ENCODE measurements at regions not wholly inside any gene's neighbourhood (a gene's known extent, or its start where the extent isn't known, plus 50 kb on each side); places are given as distances from the start of the nearest gene placed in this dataset.

DNA sequence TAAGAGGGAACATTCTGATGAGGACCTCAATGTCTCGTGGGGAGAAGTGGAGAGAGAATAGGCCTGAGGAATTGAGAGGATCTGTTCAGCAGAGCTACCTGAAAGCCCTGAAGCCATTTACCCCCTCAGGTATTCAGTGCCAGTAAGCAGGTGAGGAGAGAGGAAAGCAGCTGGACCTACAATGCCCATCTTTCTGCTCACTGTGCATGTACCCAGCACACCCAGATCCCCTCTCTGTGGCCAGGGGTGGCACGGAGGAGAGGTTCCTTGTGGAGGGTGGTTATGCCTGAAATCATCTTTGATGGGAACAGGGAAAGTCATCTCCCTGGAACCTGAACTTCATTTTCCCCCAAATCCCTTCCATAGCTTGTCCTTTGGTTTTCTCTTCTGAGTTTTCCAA lies 277.8 kb upstream of the B3GAT1 start:
- intact Hi-C loops (cut with micrococcal nuclease) = no loop called here
- Histone ChIP-seq H3K4me3 (replicated peaks in 1 of 2; ENCODE audit: low read depth in 1 of 2, low read length in 2 of 2) (no peak overlapping the region), H3K27me3 (ENCODE audit: insufficient read depth, low read length) (peaks cover 74% of the 10 kb centered on the region), H3K79me2 (ENCODE audit: insufficient read depth, low read length) (no peaks in the 10 kb centered on the region), H3K36me3 (ENCODE audit: control insufficient read depth in 1 of 2, insufficient read depth in 2 of 2, low read length in 2 of 2) (no peaks in the 10 kb centered on the region), H2AFZ (ENCODE audit: low read depth, low read length, poor library complexity, severe bottlenecking) (no peak overlapping the region), H3K9me3 (ENCODE audit: control insufficient read depth in 1 of 2, insufficient read depth in 1 of 2, low read depth in 1 of 2, low read length in 2 of 2) (no peaks in the 10 kb centered on the region), H3K9ac (ENCODE audit: low read length) (no peak overlapping the region), H4K20me1 (ENCODE audit: insufficient read depth) (no peaks in the 10 kb centered on the region), H3K4me1 (ENCODE audit: control insufficient read depth in 1 of 2, insufficient read depth in 2 of 2, low read length in 2 of 2) (no peaks in the 10 kb centered on the region), H3K9me2 (ENCODE audit: insufficient read depth) (no peaks in the 10 kb centered on the region), H3K27ac (ENCODE audit: low read depth, low read length) (no peak overlapping the region), H3K4me2 (ENCODE audit: low read length) (no peak overlapping the region)
- RAD21 ChIA-PET (ENCODE audit: low non-redundant PET in 1 of 2, low total read pairs in 2 of 2, uncharacterized antibody in 2 of 2, unreplicated experiment in 2 of 2) = no interaction called here
- DNase-seq (ENCODE audit: low read depth, low spot score) (no peak), ATAC-seq (no peak)
- CTCF ChIA-PET = no interaction called here
- TF ChIP-seq SP1 (IDR thresholded peaks at IDR 0.05; ENCODE audit: low read depth) (no peak), CEBPB (IDR thresholded peaks at IDR 0.05; ENCODE audit: low read depth) (no peak), ELF1 (IDR thresholded peaks at IDR 0.05; ENCODE audit: borderline replicate concordance, low read depth) (no peak), EGR1 (IDR thresholded peaks at IDR 0.05; ENCODE audit: low read depth) (no peak), FOSL1 (IDR thresholded peaks at IDR 0.05; ENCODE audit: low read depth) (no peak), POLR2AphosphoS5 (IDR thresholded peaks at IDR 0.05; ENCODE audit: low read depth, low read length) (no peak), CBX3 (IDR thresholded peaks at IDR 0.05; ENCODE audit: low read depth) (no peak)
- TF ChIP-seq, protein P1, sequence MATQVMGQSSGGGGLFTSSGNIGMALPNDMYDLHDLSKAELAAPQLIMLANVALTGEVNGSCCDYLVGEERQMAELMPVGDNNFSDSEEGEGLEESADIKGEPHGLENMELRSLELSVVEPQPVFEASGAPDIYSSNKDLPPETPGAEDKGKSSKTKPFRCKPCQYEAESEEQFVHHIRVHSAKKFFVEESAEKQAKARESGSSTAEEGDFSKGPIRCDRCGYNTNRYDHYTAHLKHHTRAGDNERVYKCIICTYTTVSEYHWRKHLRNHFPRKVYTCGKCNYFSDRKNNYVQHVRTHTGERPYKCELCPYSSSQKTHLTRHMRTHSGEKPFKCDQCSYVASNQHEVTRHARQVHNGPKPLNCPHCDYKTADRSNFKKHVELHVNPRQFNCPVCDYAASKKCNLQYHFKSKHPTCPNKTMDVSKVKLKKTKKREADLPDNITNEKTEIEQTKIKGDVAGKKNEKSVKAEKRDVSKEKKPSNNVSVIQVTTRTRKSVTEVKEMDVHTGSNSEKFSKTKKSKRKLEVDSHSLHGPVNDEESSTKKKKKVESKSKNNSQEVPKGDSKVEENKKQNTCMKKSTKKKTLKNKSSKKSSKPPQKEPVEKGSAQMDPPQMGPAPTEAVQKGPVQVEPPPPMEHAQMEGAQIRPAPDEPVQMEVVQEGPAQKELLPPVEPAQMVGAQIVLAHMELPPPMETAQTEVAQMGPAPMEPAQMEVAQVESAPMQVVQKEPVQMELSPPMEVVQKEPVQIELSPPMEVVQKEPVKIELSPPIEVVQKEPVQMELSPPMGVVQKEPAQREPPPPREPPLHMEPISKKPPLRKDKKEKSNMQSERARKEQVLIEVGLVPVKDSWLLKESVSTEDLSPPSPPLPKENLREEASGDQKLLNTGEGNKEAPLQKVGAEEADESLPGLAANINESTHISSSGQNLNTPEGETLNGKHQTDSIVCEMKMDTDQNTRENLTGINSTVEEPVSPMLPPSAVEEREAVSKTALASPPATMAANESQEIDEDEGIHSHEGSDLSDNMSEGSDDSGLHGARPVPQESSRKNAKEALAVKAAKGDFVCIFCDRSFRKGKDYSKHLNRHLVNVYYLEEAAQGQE (IDR thresholded peaks at IDR 0.05; ENCODE audit: low read depth) = no peak
- TF ChIP-seq, protein P2, sequence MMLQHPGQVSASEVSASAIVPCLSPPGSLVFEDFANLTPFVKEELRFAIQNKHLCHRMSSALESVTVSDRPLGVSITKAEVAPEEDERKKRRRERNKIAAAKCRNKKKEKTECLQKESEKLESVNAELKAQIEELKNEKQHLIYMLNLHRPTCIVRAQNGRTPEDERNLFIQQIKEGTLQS (IDR thresholded peaks at IDR 0.05) = no peak
- POLR2A ChIA-PET = no interaction called here
- no TSS peak for BruUV-seq (replicated peaks)

All from HCT116 (cell line).